ENCODE measurements at regions not wholly inside any gene's neighbourhood (a gene's known extent, or its start where the extent isn't known, plus 50 kb on each side); places are given as distances from the start of the nearest gene placed in this dataset.

GRCh38 chr1:219692981-219693380 is 80.1 kb upstream of the ZC3H11B start:
- Histone ChIP-seq H3K36me3 (no peaks in the 10 kb centered on the region), H3K9me3 (ENCODE audit: severe bottlenecking) (no peaks in the 10 kb centered on the region), H3K27me3 (ENCODE audit: insufficient read depth, low read depth, severe bottlenecking) (no peaks in the 10 kb centered on the region), H3K27ac (no peak overlapping the region), H3K4me3 (ENCODE audit: low read depth, low read length) (no peak overlapping the region)
- no peak for TF ChIP-seq CTCF (IDR thresholded peaks at IDR 0.05; ENCODE audit: low read depth, low read length)
- DNase-seq = no peak

GRCh38 chr1:219689774-219690173 is 76.9 kb upstream of the ZC3H11B start:
- no peak for TF ChIP-seq CTCF (IDR thresholded peaks at IDR 0.05; ENCODE audit: low read depth, low read length)
- no peaks in the 10 kb centered on the region for H3K27me3 ChIP-seq (ENCODE audit: insufficient read depth, low read depth, severe bottlenecking)

GRCh38 chr1:219687779-219688178 is 74.9 kb upstream of the ZC3H11B start:
- H3K9me3 ChIP-seq (ENCODE audit: severe bottlenecking) = no peaks in the 10 kb centered on the region
- DNase-seq = no peak
- TF ChIP-seq CTCF (IDR thresholded peaks at IDR 0.05; ENCODE audit: low read depth, low read length) = no peak
- no peak overlapping the region for H3K27ac ChIP-seq
- H3K36me3 ChIP-seq = no peaks in the 10 kb centered on the region
- no peak overlapping the region for H3K4me3 ChIP-seq (ENCODE audit: low read depth, low read length)
- no peaks in the 10 kb centered on the region for H3K27me3 ChIP-seq (ENCODE audit: insufficient read depth, low read depth, severe bottlenecking)

More at GRCh38 chr1:219689774-219690173, 76.9 kb upstream of the ZC3H11B start:
- no peaks in the 10 kb centered on the region for H3K9me3 ChIP-seq (ENCODE audit: severe bottlenecking)
- H3K27ac ChIP-seq = no peak overlapping the region
- H3K4me3 ChIP-seq (ENCODE audit: low read depth, low read length) = no peak overlapping the region
- H3K36me3 ChIP-seq = no peaks in the 10 kb centered on the region
- DNase-seq = no peak

GRCh38 chr1:219686171-219686570 is 73.3 kb upstream of the ZC3H11B start:
- no peak overlapping the region for H3K27ac ChIP-seq
- TF ChIP-seq CTCF (IDR thresholded peaks at IDR 0.05; ENCODE audit: low read depth, low read length) = no peak

GRCh38 chr1:219682788-219683187 is 69.9 kb upstream of the ZC3H11B start:
- TF ChIP-seq CTCF (IDR thresholded peaks at IDR 0.05; ENCODE audit: low read depth, low read length) = no peak
- Histone ChIP-seq H3K27ac (no peak overlapping the region), H3K36me3 (no peaks in the 10 kb centered on the region), H3K9me3 (ENCODE audit: severe bottlenecking) (no peaks in the 10 kb centered on the region), H3K27me3 (ENCODE audit: insufficient read depth, low read depth, severe bottlenecking) (no peaks in the 10 kb centered on the region), H3K4me3 (ENCODE audit: low read depth, low read length) (no peak overlapping the region)
- no peak for DNase-seq

More at GRCh38 chr1:219686171-219686570, 73.3 kb upstream of the ZC3H11B start:
- no peak for DNase-seq
- Histone ChIP-seq H3K27me3 (ENCODE audit: insufficient read depth, low read depth, severe bottlenecking) (no peaks in the 10 kb centered on the region), H3K9me3 (ENCODE audit: severe bottlenecking) (no peaks in the 10 kb centered on the region), H3K36me3 (no peaks in the 10 kb centered on the region), H3K4me3 (ENCODE audit: low read depth, low read length) (no peak overlapping the region)

GRCh38 chr1:219681876-219682275 is 69.0 kb upstream of the ZC3H11B start:
- no peaks in the 10 kb centered on the region for H3K27me3 ChIP-seq (ENCODE audit: insufficient read depth, low read depth, severe bottlenecking)
- no peak overlapping the region for H3K27ac ChIP-seq
- H3K9me3 ChIP-seq (ENCODE audit: severe bottlenecking) = no peaks in the 10 kb centered on the region
- no peaks in the 10 kb centered on the region for H3K36me3 ChIP-seq
- DNase-seq = no peak
- no peak for TF ChIP-seq CTCF (IDR thresholded peaks at IDR 0.05; ENCODE audit: low read depth, low read length)
- no peak overlapping the region for H3K4me3 ChIP-seq (ENCODE audit: low read depth, low read length)

Measured in WERI-Rb-1 (cell line).